ENCODE measurements at regions not wholly inside any gene's neighbourhood (a gene's known extent, or its start where the extent isn't known, plus 50 kb on each side); places are given as distances from the start of the nearest gene placed in this dataset.

DNA sequence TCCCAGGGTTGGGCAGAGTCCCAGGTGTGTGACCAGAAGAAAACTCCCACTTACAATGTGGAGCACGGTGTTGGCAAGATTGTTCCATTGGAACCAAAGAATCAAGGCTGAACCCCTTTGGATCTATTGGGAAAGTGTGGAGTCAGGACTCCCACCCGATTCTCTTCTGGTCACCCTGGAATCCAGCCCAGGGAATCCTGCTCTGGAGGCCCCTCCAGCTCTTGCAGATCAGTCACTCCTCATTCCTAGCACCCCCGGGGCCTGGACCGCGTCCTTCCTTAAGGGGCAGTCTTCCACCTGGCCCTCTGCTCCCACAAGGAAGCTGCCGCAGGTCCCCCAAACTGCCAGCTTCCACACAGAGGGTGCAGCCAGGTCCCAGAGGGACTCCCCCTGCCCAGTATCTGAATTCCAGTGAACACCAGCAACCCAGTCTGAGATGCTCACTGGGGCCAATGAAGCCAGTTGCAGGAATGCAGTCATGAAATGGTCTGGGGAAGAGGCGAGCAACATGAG is 170.1 kb downstream of the GADD45G start:
- H3K9me3 ChIP-seq = no peaks in the 10 kb centered on the region
- H3K4me1 ChIP-seq = peaks cover 0 to 6% (median 0%) of the 10 kb centered on the region in 4 donors
- ATAC-seq (ENCODE audit: low FRiP score in 2 of 2) (no peak), DNase-seq (no peak)
- 92 to 93% methylated on average over 7 of the region's 7 CpGs for WGBS, 2 donors
- H3K36me3 ChIP-seq = no peaks in the 10 kb centered on the region
- no peaks in the 10 kb centered on the region for H3K27me3 ChIP-seq
- no peak for TF ChIP-seq POLR2A (IDR thresholded peaks at IDR 0.05)
- TF ChIP-seq EP300 (IDR thresholded peaks at IDR 0.05) = no peak
- TF ChIP-seq POLR2AphosphoS5 (IDR thresholded peaks at IDR 0.05) = no peak
- TF ChIP-seq, protein P1, sequence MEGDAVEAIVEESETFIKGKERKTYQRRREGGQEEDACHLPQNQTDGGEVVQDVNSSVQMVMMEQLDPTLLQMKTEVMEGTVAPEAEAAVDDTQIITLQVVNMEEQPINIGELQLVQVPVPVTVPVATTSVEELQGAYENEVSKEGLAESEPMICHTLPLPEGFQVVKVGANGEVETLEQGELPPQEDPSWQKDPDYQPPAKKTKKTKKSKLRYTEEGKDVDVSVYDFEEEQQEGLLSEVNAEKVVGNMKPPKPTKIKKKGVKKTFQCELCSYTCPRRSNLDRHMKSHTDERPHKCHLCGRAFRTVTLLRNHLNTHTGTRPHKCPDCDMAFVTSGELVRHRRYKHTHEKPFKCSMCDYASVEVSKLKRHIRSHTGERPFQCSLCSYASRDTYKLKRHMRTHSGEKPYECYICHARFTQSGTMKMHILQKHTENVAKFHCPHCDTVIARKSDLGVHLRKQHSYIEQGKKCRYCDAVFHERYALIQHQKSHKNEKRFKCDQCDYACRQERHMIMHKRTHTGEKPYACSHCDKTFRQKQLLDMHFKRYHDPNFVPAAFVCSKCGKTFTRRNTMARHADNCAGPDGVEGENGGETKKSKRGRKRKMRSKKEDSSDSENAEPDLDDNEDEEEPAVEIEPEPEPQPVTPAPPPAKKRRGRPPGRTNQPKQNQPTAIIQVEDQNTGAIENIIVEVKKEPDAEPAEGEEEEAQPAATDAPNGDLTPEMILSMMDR (IDR thresholded peaks at IDR 0.05) = no peak
- no peak overlapping the region for H3K27ac ChIP-seq
- H3K4me3 ChIP-seq = no peak overlapping the region

DNA sequence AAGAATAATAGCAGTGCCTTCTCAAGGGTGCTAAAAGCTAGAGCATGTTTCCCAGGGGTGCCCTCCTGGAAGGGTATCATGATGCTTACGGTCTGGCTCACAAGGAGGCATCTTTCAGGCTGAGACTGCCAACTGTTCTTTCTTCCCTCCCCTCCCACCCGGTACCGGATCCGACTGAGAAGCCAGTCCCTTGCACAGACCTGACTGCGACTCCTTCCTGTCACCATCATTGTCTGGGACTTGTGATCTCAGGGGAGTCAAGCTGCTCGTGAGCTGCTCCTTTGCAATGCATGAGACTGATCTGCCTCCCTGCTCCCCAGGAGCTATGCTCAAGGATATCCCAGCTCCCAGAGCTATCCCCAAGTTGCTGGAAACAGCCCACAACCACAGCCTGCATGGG is 170.8 kb downstream of the GADD45G start:
- no peak for DNase-seq
- H3K4me1 ChIP-seq = peaks cover 0 to 6% (median 0%) of the 10 kb centered on the region in 4 donors
- no peak for TF ChIP-seq POLR2A (IDR thresholded peaks at IDR 0.05)
- no peak for TF ChIP-seq POLR2AphosphoS5 (IDR thresholded peaks at IDR 0.05)
- TF ChIP-seq, protein P1 (IDR thresholded peaks at IDR 0.05) = no peak
- no peak for ATAC-seq (ENCODE audit: low FRiP score in 2 of 2)
- no peak overlapping the region for H3K27ac ChIP-seq
- 96 to 97% methylated on average over 6 of the region's 6 CpGs for WGBS, 2 donors
- no peaks in the 10 kb centered on the region for H3K9me3 ChIP-seq
- H3K36me3 ChIP-seq = no peaks in the 10 kb centered on the region
- no peak overlapping the region for H3K4me3 ChIP-seq
- no peaks in the 10 kb centered on the region for H3K27me3 ChIP-seq

DNA sequence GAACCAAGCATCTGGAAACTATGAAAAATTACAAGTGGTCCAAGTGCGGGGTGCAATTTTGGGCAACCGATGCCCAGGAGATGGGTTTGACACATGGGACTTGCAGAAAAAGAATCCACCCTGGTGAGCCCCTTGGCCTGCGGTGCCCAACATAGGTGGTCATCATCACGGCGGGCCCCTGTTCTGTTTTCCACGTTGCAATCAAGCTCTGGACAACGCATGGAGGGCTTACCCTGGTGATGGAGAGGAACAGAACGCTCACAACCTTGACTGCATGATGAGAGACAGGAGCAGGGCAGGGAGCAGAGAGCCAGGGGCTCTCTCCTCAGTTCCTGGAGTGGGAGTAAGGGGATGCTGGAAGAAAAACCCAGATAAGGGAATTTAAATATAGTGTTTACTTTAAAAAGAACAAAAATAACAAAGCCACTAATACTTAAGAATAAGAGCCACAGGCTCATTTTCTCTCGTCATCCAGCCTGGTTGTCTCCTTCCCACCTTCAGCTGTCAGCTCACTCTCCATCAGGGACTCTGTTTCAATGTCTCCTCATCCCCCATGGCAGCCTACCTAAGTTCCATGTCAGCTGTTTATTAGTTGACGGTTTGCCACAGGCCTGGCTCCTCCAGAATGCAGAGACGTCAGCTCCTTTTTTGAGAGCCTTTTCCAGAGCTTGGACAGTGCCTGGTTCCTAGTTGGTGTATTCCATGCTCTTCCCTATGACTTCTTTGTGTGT is 172.1 kb downstream of the GADD45G start:
- ATAC-seq (ENCODE audit: low FRiP score in 2 of 2) = no peak
- Histone ChIP-seq H3K4me3 (no peak overlapping the region), H3K4me1 (peaks cover 0 to 12% (median 3%) of the 10 kb centered on the region in 4 donors), H3K27ac (no peak overlapping the region), H3K36me3 (no peaks in the 10 kb centered on the region), H3K9me3 (no peaks in the 10 kb centered on the region), H3K27me3 (no peaks in the 10 kb centered on the region)
- 75 to 91% methylated on average over 9 to 11 of the region's 11 CpGs for WGBS, 2 donors
- DNase-seq = no peak
- TF ChIP-seq POLR2A (IDR thresholded peaks at IDR 0.05) (no peak), POLR2AphosphoS5 (IDR thresholded peaks at IDR 0.05) (no peak), EP300 (IDR thresholded peaks at IDR 0.05) (no peak)
- TF ChIP-seq, protein P1 (IDR thresholded peaks at IDR 0.05) = no peak

DNA sequence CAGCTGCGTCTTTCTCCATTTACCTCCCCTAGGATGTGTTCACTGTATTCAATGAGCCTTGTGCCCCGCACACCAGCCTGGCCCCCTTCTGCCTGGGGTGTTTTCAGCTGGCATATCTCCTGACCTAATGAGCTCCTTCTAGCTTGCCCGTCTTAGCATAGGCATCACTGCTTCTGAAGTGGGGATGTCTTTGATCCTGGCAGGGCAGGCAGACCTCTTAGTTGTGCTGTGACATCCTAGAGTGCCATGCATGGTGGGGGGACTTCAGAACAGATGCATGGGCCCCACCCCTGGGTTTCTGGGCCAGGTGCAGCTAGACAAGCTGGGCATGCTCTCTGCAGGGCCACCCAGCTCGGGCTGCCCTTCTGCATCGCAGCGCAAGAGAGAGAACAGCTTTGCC is 172.7 kb downstream of the GADD45G start:
- H3K27me3 ChIP-seq = no peaks in the 10 kb centered on the region
- no peaks in the 10 kb centered on the region for H3K36me3 ChIP-seq
- no peak overlapping the region for H3K27ac ChIP-seq
- no peaks in the 10 kb centered on the region for H3K9me3 ChIP-seq
- ATAC-seq (ENCODE audit: low FRiP score in 2 of 2) (no peak), DNase-seq (no peak)
- H3K4me3 ChIP-seq = no peak overlapping the region
- H3K4me1 ChIP-seq = peaks cover 0 to 16% (median 4%) of the 10 kb centered on the region in 4 donors
- TF ChIP-seq POLR2AphosphoS5 (IDR thresholded peaks at IDR 0.05) (no peak), POLR2A (IDR thresholded peaks at IDR 0.05) (no peak), EP300 (IDR thresholded peaks at IDR 0.05) (no peak)
- TF ChIP-seq, protein P1 (IDR thresholded peaks at IDR 0.05) = no peak
- WGBS, 2 donors = 74 to 92% methylated on average over 3 to 6 of the region's 6 CpGs

Data from upper lobe of left lung (tissue), 6 donors.